Head of caudate nucleus (tissue), 42 donors: ENCODE measurements at regions not wholly inside any gene's neighbourhood (a gene's known extent, or its start where the extent isn't known, plus 50 kb on each side); places are given as distances from the start of the nearest gene placed in this dataset.

Source experiments
- DNase-seq, 42 donors: peaks; one replicate each; pipeline versions ENCODE4 v3.0.0 to v3.0.0-alpha.2; 2020 to 2021; ENCODE audit warnings: mixed read lengths in 7 of 42
- intact Hi-C: fragments of 100-400 bp; cut with DNase I; formaldehyde crosslinking; loops from one replicate; pipeline ENCODE4 v1.15.0; 2022

- intact Hi-C loops: no loop called here
- DNase-seq: no peak
Measured at GRCh38 chr3:154977666-154978065, 102.5 kb upstream of the MME start.

DNA sequence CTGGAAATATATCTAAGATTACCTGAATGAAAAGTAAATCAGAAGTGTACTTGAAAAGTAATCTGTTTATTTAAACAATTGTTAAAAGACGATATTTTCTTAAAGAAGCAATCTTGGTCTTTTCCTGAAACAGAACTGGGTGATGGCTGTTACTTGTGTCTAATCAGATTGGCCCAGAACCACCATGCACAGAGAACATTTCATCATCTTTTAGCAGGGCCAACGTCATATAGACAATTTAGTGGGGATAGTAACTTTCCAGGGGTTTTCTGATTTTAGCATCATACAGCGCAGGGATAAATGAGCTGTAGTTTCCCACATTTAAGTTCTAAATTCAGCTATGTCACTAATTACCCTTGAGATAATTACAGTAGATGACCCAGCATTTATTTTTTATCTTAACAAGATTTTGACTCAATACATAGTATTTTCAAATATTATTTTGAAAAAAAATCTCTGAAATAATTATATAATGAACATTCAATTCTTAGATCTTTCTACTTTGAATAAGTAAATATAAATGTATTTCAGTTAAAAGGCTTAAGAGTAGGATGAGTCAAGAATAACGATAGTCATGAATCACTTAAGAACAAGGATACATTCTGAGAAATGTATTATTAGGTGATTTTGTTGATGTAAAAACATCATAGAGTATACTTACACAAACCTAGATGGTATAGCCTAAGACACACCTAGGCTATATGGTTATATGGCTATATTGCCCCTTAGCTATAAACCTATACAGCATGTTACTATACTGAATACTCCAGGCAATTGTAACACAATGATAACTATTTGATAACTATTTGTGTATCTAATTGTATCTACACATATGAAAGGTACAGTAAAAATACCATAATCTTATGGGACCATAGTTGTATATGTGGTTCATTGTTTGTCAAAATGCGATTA is 103.8 kb upstream of the MME start:
- DNase-seq: no peak
- intact Hi-C loops: no loop called here

GRCh38 chr3:154973851-154974250 is 106.3 kb upstream of the MME start:
- DNase-seq: no peak
- intact Hi-C loops: no loop called here

GRCh38 chr3:154972951-154973350 is 107.2 kb upstream of the MME start:
- intact Hi-C loops: no loop called here
- DNase-seq: no peak

GRCh38 chr3:154971771-154972326 is 108.3 kb upstream of the MME start:
- intact Hi-C loops: no loop called here
- DNase-seq: no peak

DNA sequence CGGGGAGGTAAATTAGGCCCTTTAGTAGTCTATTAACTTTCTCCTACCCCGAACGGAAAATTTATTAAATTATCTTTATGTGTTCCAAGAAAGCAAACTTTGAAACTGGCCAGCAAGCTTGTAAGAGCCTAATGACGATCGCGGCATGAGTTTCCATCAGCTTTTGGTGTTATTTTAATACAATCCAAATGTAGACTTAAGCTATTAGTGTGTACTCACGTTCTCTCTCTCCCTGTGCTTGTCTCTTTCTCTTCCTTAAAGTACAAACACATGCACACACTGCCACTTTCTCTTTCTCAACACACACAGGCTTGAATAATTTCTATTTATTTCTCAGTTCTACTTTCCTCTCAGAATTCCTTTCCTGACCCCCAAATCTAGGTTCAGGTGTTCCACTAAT is 108.8 kb upstream of the MME start:
- DNase-seq: no peak
- intact Hi-C loops: no loop called here

- no peak for DNase-seq
- intact Hi-C loops: no loop called here
Measured at GRCh38 chr3:154970797-154971196, 109.3 kb upstream of the MME start.

DNA sequence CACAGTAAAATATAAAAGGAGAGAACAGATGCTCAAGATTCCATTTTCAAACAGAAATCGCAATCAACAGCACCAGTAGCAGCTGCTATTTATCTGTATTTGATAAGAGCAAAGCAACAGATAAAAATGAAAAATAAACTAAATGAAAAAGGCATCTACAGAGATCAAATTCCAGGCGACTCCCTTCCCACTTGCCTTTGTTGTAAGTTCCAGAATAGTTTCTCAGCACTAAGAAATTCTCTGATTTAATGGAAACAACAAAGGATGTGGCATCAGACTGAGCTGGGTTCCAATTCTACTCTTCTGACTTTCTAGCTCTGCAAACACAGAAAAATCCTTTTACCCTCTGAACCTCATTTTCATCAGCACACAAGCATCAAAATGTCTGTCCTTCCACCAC is 110.8 kb upstream of the MME start:
- intact Hi-C loops: no loop called here
- no peak for DNase-seq

DNA sequence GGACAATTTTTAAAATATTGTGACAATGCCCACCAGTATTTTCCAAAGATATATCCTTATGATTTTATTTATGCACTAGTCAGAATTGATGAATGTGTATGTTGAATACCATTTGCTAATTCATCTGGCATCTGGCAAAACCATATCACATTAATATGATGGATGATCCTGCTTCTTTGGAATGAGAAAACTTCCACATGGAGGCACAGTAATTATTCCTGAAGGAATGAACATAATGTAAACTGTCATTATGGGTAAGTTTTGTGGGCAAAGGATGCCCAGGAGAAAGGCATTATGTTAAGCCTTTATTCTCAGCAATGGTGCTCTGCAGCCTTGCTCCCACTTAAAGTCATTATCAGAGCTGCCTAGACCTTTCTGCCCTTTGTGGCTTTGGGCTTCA is 113.0 kb upstream of the MME start:
- intact Hi-C loops: no loop called here
- DNase-seq: no peak

- no peak for DNase-seq
- intact Hi-C loops: no loop called here
Measured at GRCh38 chr3:154956815-154957214, 123.3 kb upstream of the MME start.

- no peak for DNase-seq
- intact Hi-C loops: no loop called here
Measured at GRCh38 chr3:154955907-154956533, 124.1 kb upstream of the MME start.

GRCh38 chr3:154954757-154955156 is 125.4 kb upstream of the MME start:
- no peak for DNase-seq
- intact Hi-C loops: no loop called here

GRCh38 chr3:154953538-154953937 is 126.6 kb upstream of the MME start:
- no peak for DNase-seq
- intact Hi-C loops: no loop called here

- DNase-seq: no peak
- intact Hi-C loops: no loop called here
Measured at GRCh38 chr3:154952553-154952952, 127.6 kb upstream of the MME start.

- no peak for DNase-seq
- intact Hi-C loops: no loop called here
Measured at GRCh38 chr3:154943981-154944380, 136.1 kb upstream of the MME start.

DNA sequence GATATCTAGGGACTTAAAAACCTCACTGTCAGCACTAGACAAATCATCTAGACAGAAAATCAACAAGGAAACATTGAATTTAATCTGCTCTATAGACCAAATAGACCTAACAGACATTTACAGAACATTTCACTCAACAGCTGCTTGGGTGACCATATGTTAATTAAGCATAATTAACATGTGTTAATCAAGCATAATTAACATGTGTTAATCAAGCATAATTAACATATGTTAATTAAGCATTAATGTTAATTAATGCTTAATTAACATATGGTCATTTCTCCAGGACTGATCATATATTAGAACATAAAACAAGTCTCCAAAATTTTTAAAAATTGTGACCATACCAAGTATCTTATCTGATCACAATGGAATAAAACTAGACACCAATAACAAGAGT is 137.3 kb upstream of the MME start:
- intact Hi-C loops: no loop called here
- no peak for DNase-seq

- intact Hi-C loops: no loop called here
- DNase-seq: no peak
Measured at GRCh38 chr3:154936196-154936595, 143.9 kb upstream of the MME start.

DNA sequence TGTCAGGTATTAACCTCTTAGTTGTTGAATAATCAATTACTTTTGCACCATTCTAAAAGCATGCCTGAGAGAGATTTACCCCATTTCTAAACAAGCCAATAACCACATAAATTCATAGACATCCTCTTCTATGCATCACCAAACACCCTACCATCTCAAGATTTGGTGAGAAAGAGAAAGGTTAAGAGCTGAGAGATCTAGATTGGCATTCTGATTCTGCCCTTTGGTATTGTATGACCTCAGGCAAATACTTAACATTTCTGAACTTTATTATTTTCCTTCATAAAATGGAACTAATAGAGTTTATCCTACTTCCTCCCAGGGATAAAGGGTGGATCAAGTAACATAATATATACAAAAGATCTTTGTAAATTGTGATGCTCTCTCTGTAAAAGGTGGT is 146.5 kb upstream of the MME start:
- DNase-seq: no peak
- intact Hi-C loops: no loop called here

DNA sequence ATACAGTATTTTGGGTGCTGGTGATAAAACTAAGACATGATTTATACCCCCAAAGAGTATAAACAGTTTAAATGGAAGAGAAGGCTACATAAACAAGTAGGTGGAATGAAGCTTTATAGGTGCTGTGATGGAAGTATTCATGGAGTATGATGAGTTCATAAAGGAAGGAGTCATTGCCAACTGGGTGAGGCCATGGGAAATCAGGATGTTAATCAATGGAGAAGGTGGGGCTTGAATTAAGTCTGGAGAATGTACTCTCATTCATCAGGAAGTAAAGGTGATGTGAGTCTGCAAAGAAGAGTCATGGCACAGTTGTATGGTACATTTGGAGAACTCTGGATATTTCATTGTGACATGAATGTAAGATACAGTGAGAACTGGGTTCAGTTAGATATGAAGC is 147.5 kb upstream of the MME start:
- intact Hi-C loops: no loop called here
- DNase-seq: no peak

- intact Hi-C loops: no loop called here
- DNase-seq: no peak
Measured at GRCh38 chr3:154931484-154931883, 148.6 kb upstream of the MME start.

- intact Hi-C loops: no loop called here
- no peak for DNase-seq
Measured at GRCh38 chr3:154926721-154927120, 153.4 kb upstream of the MME start.
